ENCODE measurements at regions not wholly inside any gene's neighbourhood (a gene's known extent, or its start where the extent isn't known, plus 50 kb on each side); places are given as distances from the start of the nearest gene placed in this dataset.

DNA sequence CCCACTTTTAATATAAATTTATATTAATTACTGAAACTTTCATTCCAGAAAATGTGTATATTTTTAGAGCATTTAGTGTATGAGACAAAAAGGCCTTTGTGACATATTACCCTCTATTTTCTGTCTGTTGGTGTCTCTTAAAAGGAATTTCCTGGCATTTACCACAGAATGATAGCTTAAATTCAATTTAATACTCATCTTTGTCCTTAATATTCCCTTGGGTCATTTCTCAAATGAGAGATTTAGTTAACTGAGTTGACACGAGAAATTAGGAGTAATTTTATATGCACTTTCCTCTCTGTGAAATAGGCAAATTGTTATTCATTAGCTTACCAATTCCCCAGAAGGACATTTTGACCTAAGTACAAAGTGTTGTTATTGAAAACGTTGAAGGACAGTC, 101.7 kb upstream of the CTTNBP2 start:
- Histone ChIP-seq H3K27ac (no peak overlapping the region), H3K4me1 (peaks cover 9% of the 10 kb centered on the region; the same call in 1 of the 3 replicates), H3K4me2 (no peak overlapping the region), H3K4me3 (no peak overlapping the region), H3K9me3 (no peaks in the 10 kb centered on the region)
- POLR2A ChIA-PET, result no interaction called here
- TF ChIP-seq CBX2 (IDR thresholded peaks at IDR 0.05; ENCODE audit: borderline replicate concordance, low read depth) (no peak), CHD2 (IDR thresholded peaks at IDR 0.05; ENCODE audit: low read length, partially characterized antibody) (no peak)
- no peak for DNase-seq (ENCODE audit: low read depth in 1 of 2, low spot score in 1 of 2)
- CTCF ChIA-PET, result no interaction called here
- 10% methylated on average over 2 of the region's 2 CpGs for WGBS (ENCODE audit: missing lambda C conversion rate)
- ATAC-seq, result no peak
- no peak for FAIRE-seq

- H3K9me3 ChIP-seq, result no peaks in the 10 kb centered on the region
- ChIA-PET POLR2A (no interaction called here), CTCF (no interaction called here)
- no peak overlapping the region for H3K4me2 ChIP-seq
- TF ChIP-seq RNF2 (IDR thresholded peaks at IDR 0.05; ENCODE audit: borderline replicate concordance, low read depth) (no peak), NFE2L2 (conservative IDR thresholded peaks at IDR 0.05; ENCODE audit: low read length) (no peak), JUNB (IDR thresholded peaks at IDR 0.05) (no peak), ZC3H11A (IDR thresholded peaks at IDR 0.05) (no peak), FOSL2 (IDR thresholded peaks at IDR 0.05) (no peak), FOSL2 (CRISPR knock-in tag; IDR thresholded peaks at IDR 0.05) (no peak), KDM1A (IDR thresholded peaks at IDR 0.05; ENCODE audit: low read depth) (no peak), HOXB13 (CRISPR knock-in tag; IDR thresholded peaks at IDR 0.05; ENCODE audit: low read depth) (no peak), POLR2A (IDR thresholded peaks at IDR 0.05; ENCODE audit: low read length) (no peak), CEBPB (IDR thresholded peaks at IDR 0.05) (no peak), CHD4 (IDR thresholded peaks at IDR 0.05; ENCODE audit: borderline replicate concordance) (no peak), MAFK (IDR thresholded peaks at IDR 0.05; ENCODE audit: partially characterized antibody) (no peak), CHD2 (IDR thresholded peaks at IDR 0.05; ENCODE audit: low read length, partially characterized antibody) (no peak), RARB (CRISPR knock-in tag; IDR thresholded peaks at IDR 0.05) (no peak), RFX5 (IDR thresholded peaks at IDR 0.05) (no peak), BCL3 (IDR thresholded peaks at IDR 0.05) (no peak)
- TF ChIP-seq, protein P1, sequence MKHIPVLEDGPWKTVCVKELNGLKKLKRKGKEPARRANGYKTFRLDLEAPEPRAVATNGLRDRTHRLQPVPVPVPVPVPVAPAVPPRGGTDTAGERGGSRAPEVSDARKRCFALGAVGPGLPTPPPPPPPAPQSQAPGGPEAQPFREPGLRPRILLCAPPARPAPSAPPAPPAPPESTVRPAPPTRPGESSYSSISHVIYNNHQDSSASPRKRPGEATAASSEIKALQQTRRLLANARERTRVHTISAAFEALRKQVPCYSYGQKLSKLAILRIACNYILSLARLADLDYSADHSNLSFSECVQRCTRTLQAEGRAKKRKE (CRISPR knock-in tag; IDR thresholded peaks at IDR 0.05; ENCODE audit: low read depth), result no peak
- TF ChIP-seq, protein P2, sequence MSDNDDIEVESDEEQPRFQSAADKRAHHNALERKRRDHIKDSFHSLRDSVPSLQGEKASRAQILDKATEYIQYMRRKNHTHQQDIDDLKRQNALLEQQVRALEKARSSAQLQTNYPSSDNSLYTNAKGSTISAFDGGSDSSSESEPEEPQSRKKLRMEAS (IDR thresholded peaks at IDR 0.05), result no peak
- TF ChIP-seq, protein P3, sequence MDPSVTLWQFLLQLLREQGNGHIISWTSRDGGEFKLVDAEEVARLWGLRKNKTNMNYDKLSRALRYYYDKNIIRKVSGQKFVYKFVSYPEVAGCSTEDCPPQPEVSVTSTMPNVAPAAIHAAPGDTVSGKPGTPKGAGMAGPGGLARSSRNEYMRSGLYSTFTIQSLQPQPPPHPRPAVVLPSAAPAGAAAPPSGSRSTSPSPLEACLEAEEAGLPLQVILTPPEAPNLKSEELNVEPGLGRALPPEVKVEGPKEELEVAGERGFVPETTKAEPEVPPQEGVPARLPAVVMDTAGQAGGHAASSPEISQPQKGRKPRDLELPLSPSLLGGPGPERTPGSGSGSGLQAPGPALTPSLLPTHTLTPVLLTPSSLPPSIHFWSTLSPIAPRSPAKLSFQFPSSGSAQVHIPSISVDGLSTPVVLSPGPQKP (IDR thresholded peaks at IDR 0.05; ENCODE audit: low read depth, low read length), result no peak
- peaks cover 9% of the 10 kb centered on the region; the same call in 1 of the 3 replicates for H3K4me1 ChIP-seq
- H3K27ac ChIP-seq, result no peak overlapping the region
- 8% methylated on average over 1 of the region's 1 CpG for WGBS (ENCODE audit: missing lambda C conversion rate)
- ATAC-seq, result no peak
- H3K4me3 ChIP-seq, result no peak overlapping the region
- FAIRE-seq, result no peak
- DNase-seq (ENCODE audit: low read depth in 1 of 2, low spot score in 1 of 2), result no peak
Observed at GRCh38 chr7:117975476-117975875, 102.2 kb upstream of the CTTNBP2 start.

DNA sequence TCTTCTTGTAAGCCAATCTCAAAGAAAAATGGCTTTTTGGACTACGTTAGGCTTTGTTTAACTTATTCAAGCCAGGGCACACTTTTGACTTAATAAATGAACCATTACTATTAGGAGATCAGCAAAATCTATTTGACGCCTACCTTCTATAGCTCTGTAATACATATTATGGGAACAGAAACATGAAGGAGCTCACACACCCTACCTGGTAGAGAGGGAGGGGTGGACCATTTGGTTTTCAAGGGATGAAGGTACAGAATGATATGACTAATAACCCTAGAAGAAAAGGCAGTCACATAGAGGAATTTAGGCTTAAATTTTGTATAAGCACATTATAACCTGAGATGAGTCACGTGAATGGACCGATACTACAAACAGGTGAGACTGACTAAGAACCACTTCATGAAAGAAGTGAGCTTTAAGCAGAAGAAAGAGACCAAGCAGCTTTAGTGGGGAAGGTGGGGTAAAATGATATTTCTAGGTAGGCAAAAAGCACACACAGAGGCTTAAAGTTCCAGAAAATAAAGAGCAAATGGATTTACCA, 106.8 kb upstream of the CTTNBP2 start:
- H3K9me3 ChIP-seq, result no peaks in the 10 kb centered on the region
- no peak overlapping the region for H3K4me3 ChIP-seq
- no peak overlapping the region for H3K27ac ChIP-seq
- WGBS (ENCODE audit: missing lambda C conversion rate), result 40% methylated on average over 4 of the region's 4 CpGs
- ChIA-PET CTCF (no interaction called here), POLR2A (no interaction called here)
- FAIRE-seq, result no peak
- no peak for ATAC-seq
- no peak overlapping the region for H3K4me2 ChIP-seq
- DNase-seq (ENCODE audit: low read depth in 1 of 2, low spot score in 1 of 2), result no peak
- no peaks in the 10 kb centered on the region for H3K4me1 ChIP-seq
- TF ChIP-seq CHD4 (IDR thresholded peaks at IDR 0.05; ENCODE audit: borderline replicate concordance) (no peak), RAD21 (conservative IDR thresholded peaks at IDR 0.05 in 1 of 2, IDR thresholded peaks at IDR 0.05 in 1 of 2) (no peak), NR3C1 (IDR thresholded peaks at IDR 0.05) (no peak), CTCF (IDR thresholded peaks at IDR 0.05) (no peak), GATA3 (IDR thresholded peaks at IDR 0.05; ENCODE audit: borderline replicate concordance) (no peak), REST (IDR thresholded peaks at IDR 0.05) (no peak), USF2 (IDR thresholded peaks at IDR 0.05) (no peak)

All from A549 (cell line).